Right lobe of liver (tissue), 6 donors: ENCODE measurements at regions not wholly inside any gene's neighbourhood (a gene's known extent, or its start where the extent isn't known, plus 50 kb on each side); places are given as distances from the start of the nearest gene placed in this dataset.

Source experiments
- ATAC-seq, 4 donors: fragments of 200-7000 bp; cut with Tn5 transposase; one replicate each; pipeline ENCODE4 v1.9.1; 2020; ENCODE audit warnings: mild to moderate bottlenecking in 4 of 4, moderate library complexity in 4 of 4
- DNase-seq, 3 donors: peaks; one replicate each; pipeline ENCODE4 v3.0.0-alpha.2; 2020
- H3K27ac ChIP-seq, 3 donors: fragments of 200-600 bp; one replicate each; pipeline ENCODE4 v1.8.0; 2022
- H3K27me3 ChIP-seq, 2 donors: fragments of 200-600 bp; one replicate each; pipeline ENCODE4 v1.8.0; 2022
- H3K36me3 ChIP-seq, 4 donors: fragments of 200-600 bp; sonication (generic) in 1 of 4; one replicate each; pipeline versions ENCODE4 v1.5.1 to v1.8.0; 2017 to 2022; ENCODE audit warnings: control low read depth in 1 of 4
- H3K4me1 ChIP-seq, 4 donors: fragments of 200-600 bp; sonication (generic) in 1 of 4; one replicate each; pipeline versions ENCODE4 v1.5.1 to v1.8.0; 2017 to 2022; ENCODE audit warnings: control low read depth in 1 of 4
- H3K4me3 ChIP-seq, 3 donors: fragments of 200-600 bp; one replicate each; pipeline ENCODE4 v1.8.0; 2022
- H3K9me3 ChIP-seq, 4 donors: fragments of 200-600 bp; sonication (generic) in 1 of 4; one replicate each; pipeline versions ENCODE4 v1.5.1 to v1.8.0; 2017 to 2022; ENCODE audit warnings: control low read depth in 1 of 4
- CTCF ChIP-seq, 4 donors: fragments of 200-600 bp in 3 of 4; fragments of 450-650 bp in 1 of 4; IDR thresholded peaks; one replicate each; pipeline versions ENCODE4 v1.5.1 to v1.8.0; 2016 to 2022; ENCODE audit warnings: antibody characterized with exemption in 4 of 4, mild to moderate bottlenecking in 2 of 4
- POLR2A ChIP-seq: fragments of 450-650 bp; IDR thresholded peaks from one replicate; pipeline ENCODE4 v1.6.1; 2017; ENCODE audit warnings: antibody characterized with exemption, mild to moderate bottlenecking
- WGBS: methylation state at CpG from one replicate; pipeline ENCODE4 v1.1.6; 2018; ENCODE audit warnings: low coverage, low lambda C conversion rate; ENCODE audit not compliant: insufficient coverage; ENCODE audit errors: missing lambda C conversion rate; 5-methylcytosine and 5-hydroxymethylcytosine counted together
- intact Hi-C, 2 donors: fragments of 100-400 bp; cut with DNase I; formaldehyde crosslinking; loops; one replicate each; pipeline versions ENCODE4 v1.11.2 to v1.14.1; 2022
- donor health status: DM: no; HTN: yes; CAD: no.
- donor health status: DM: no; HTN: no; CAD: no.
- donor health status: DM: no; HTN: no; CAD: no.
- donor health status: DM: no; HTN: yes; CAD: no.
- donor health status: DM: no; HTN: yes; CAD: no.

- Histone ChIP-seq H3K27me3 (no peaks in the 10 kb centered on the region), H3K9me3 (no peaks in the 10 kb centered on the region), H3K36me3 (no peaks in the 10 kb centered on the region), H3K4me3 (no peak overlapping the region), H3K27ac (no peak overlapping the region), H3K4me1 (no peaks in the 10 kb centered on the region)
- 50% methylated on average over 4 of the region's 23 CpGs for WGBS
- no peak for TF ChIP-seq CTCF (IDR thresholded peaks at IDR 0.05)
- no peak for TF ChIP-seq POLR2A
- DNase-seq: no peak
- intact Hi-C loops: no loop called here
- ATAC-seq: peak in 1 of 4 donors; percentile 8
Observed at GRCh38 chr11:119992171-119993051, 145.5 kb downstream of the TRIM29 start.

GRCh38 chr11:119991669-119992068 is 146.2 kb downstream of the TRIM29 start:
- Histone ChIP-seq H3K27ac (no peak overlapping the region), H3K4me1 (no peaks in the 10 kb centered on the region), H3K4me3 (no peak overlapping the region), H3K36me3 (no peaks in the 10 kb centered on the region), H3K9me3 (no peaks in the 10 kb centered on the region), H3K27me3 (no peaks in the 10 kb centered on the region)
- ATAC-seq (no peak), DNase-seq (no peak)
- no peak for TF ChIP-seq CTCF (IDR thresholded peaks at IDR 0.05)
- TF ChIP-seq POLR2A: no peak
- WGBS: 25% methylated on average over 2 of the region's 3 CpGs
- intact Hi-C loops: no loop called here

- Histone ChIP-seq H3K36me3 (no peaks in the 10 kb centered on the region), H3K9me3 (no peaks in the 10 kb centered on the region), H3K27me3 (no peaks in the 10 kb centered on the region), H3K4me1 (no peaks in the 10 kb centered on the region), H3K27ac (no peak overlapping the region), H3K4me3 (no peak overlapping the region)
- intact Hi-C loops: no loop called here
- no peak for DNase-seq
- no peak for TF ChIP-seq POLR2A
- TF ChIP-seq CTCF (IDR thresholded peaks at IDR 0.05): no peak
- 96% methylated on average over 4 of the region's 4 CpGs for WGBS
- ATAC-seq: no peak
Observed at GRCh38 chr11:119991022-119991404, 146.9 kb downstream of the TRIM29 start.

GRCh38 chr11:119990309-119991021 is 147.4 kb downstream of the TRIM29 start:
- H3K4me3 ChIP-seq: no peak overlapping the region
- TF ChIP-seq CTCF (IDR thresholded peaks at IDR 0.05) (no peak), POLR2A (no peak)
- H3K27me3 ChIP-seq: no peaks in the 10 kb centered on the region
- H3K9me3 ChIP-seq: no peaks in the 10 kb centered on the region
- H3K36me3 ChIP-seq: no peaks in the 10 kb centered on the region
- H3K27ac ChIP-seq: no peak overlapping the region
- ATAC-seq (no peak), DNase-seq (no peak)
- 48% methylated on average over 6 of the region's 6 CpGs for WGBS
- intact Hi-C loops: no loop called here
- no peaks in the 10 kb centered on the region for H3K4me1 ChIP-seq
